Type B pancreatic cell (in vitro differentiated cells): ENCODE measurements at regions not wholly inside any gene's neighbourhood (a gene's known extent, or its start where the extent isn't known, plus 50 kb on each side); places are given as distances from the start of the nearest gene placed in this dataset.

ENCODE experiments used
- DNase-seq: peaks from one replicate; pipeline ENCODE4 v3.0.0; 2021; ENCODE audit warnings: mixed read lengths; ENCODE audit not compliant: unreplicated experiment; ENCODE audit errors: extremely low spot score
- H3K27ac Mint-ChIP-seq: 2 replicates; pipeline ENCODE4 v1.8.0; 2021; ENCODE audit warnings: mild to moderate bottlenecking, mixed read lengths
- H3K27me3 Mint-ChIP-seq: 2 replicates; pipeline ENCODE4 v1.8.0; 2021; ENCODE audit warnings: mixed read lengths
- H3K36me3 Mint-ChIP-seq: 2 replicates; pipeline ENCODE4 v1.8.0; 2021; ENCODE audit warnings: mixed read lengths
- H3K4me1 Mint-ChIP-seq: one replicate; pipeline ENCODE4 v1.8.0; 2021; ENCODE audit warnings: mixed read lengths; ENCODE audit not compliant: unreplicated experiment
- H3K4me3 Mint-ChIP-seq: 2 replicates; pipeline ENCODE4 v1.8.0; 2021; ENCODE audit warnings: mild to moderate bottlenecking, mixed read lengths
- H3K9me3 Mint-ChIP-seq: 2 replicates; pipeline ENCODE4 v1.8.0; 2021; ENCODE audit warnings: mixed read lengths
- TF ChIP-seq, protein P1 (sequence below): fragments of 200-600 bp; sonication (generic); conservative IDR thresholded peaks from 2 replicates; pipeline ENCODE4 v1.5.0; 2021; ENCODE audit warnings: antibody characterized with exemption, mild to moderate bottlenecking

DNA sequence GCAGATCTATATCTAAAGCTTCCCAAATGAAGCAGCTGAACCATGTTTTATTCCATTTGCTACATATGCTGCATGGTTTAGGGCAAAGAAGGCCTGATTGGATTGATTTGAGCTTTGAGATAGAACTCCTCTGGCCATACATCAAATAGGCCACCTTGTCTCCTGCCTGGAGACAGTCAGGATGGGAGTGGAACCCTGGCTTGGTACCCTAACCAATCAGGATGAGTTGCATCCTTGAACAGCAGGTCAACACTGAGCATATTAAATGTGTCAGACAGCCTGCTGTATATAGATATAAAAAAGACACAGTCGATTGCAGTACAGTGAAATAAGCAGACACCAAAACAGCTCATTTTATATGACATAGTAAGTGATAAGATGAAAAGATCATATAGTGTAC, 291.7 kb downstream of the NUAK1 start:
- no peak overlapping the region for H3K4me3 Mint-ChIP-seq
- DNase-seq = no peak
- TF ChIP-seq, protein P1, sequence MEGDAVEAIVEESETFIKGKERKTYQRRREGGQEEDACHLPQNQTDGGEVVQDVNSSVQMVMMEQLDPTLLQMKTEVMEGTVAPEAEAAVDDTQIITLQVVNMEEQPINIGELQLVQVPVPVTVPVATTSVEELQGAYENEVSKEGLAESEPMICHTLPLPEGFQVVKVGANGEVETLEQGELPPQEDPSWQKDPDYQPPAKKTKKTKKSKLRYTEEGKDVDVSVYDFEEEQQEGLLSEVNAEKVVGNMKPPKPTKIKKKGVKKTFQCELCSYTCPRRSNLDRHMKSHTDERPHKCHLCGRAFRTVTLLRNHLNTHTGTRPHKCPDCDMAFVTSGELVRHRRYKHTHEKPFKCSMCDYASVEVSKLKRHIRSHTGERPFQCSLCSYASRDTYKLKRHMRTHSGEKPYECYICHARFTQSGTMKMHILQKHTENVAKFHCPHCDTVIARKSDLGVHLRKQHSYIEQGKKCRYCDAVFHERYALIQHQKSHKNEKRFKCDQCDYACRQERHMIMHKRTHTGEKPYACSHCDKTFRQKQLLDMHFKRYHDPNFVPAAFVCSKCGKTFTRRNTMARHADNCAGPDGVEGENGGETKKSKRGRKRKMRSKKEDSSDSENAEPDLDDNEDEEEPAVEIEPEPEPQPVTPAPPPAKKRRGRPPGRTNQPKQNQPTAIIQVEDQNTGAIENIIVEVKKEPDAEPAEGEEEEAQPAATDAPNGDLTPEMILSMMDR = no peak
- peaks cover 28% of the 10 kb centered on the region for H3K27me3 Mint-ChIP-seq
- no peaks in the 10 kb centered on the region for H3K9me3 Mint-ChIP-seq
- H3K4me1 Mint-ChIP-seq = peaks cover 7% of the 10 kb centered on the region
- H3K27ac Mint-ChIP-seq = no peak overlapping the region
- no peaks in the 10 kb centered on the region for H3K36me3 Mint-ChIP-seq

DNA sequence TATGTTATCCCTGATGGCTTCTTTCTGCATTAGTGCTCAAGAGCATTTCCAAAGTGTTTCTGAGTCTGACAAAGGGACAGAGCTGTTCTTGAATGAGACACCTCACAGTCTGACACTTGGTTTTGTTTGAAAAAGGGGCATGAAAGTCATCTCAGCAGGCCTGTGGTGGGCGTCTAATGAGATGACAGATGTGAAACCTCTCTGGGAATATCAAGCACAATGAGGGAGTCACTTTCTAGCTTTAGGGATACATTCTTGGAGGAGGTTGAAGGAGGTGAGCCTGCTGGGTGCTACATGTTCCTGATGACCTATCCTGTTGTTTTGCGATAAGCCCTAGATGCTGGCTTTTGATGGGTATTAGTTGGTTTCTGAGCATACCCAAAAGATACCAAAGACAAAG, 290.5 kb downstream of the NUAK1 start:
- no peak overlapping the region for H3K4me3 Mint-ChIP-seq

GRCh38 chr12:105850103-105850968, 288.4 kb downstream of the NUAK1 start:
- Mint-ChIP-seq H3K27me3 (peaks cover 31% of the 10 kb centered on the region), H3K9me3 (no peaks in the 10 kb centered on the region), H3K4me1 (peaks cover 5% of the 10 kb centered on the region), H3K36me3 (no peaks in the 10 kb centered on the region), H3K27ac (no peak overlapping the region), H3K4me3 (no peak overlapping the region)
- TF ChIP-seq, protein P1 = no peak
- DNase-seq = no peak

More for the DNA sequence above, 290.5 kb downstream of the NUAK1 start:
- no peak overlapping the region for H3K27ac Mint-ChIP-seq
- H3K4me1 Mint-ChIP-seq = peaks cover 13% of the 10 kb centered on the region
- H3K36me3 Mint-ChIP-seq = no peaks in the 10 kb centered on the region
- DNase-seq = no peak
- H3K9me3 Mint-ChIP-seq = no peaks in the 10 kb centered on the region
- H3K27me3 Mint-ChIP-seq = peaks cover 32% of the 10 kb centered on the region
- TF ChIP-seq, protein P1 = no peak

DNA sequence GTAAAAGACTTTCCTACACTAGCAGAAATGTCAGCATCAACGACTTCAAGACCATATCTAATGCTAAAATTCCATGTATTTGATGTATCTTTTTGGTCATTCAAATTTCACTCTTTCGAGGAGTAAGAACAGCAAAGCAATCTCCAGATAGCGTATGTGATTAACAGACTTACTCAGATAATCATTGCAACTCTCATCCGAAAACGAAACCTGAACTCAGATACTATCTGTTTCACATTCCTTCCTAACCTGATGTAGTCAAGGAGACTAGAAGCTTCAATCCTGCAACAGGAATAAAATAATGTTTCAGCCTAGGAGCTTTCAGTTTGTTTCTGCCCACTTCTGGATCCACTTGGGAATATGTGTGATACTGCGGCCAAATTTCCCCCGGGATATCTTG, 286.3 kb downstream of the NUAK1 start:
- no peak for DNase-seq
- Mint-ChIP-seq H3K4me3 (no peak overlapping the region), H3K27ac (no peak overlapping the region), H3K36me3 (no peaks in the 10 kb centered on the region), H3K27me3 (peaks cover 37% of the 10 kb centered on the region), H3K9me3 (no peaks in the 10 kb centered on the region), H3K4me1 (peaks cover 5% of the 10 kb centered on the region)
- TF ChIP-seq, protein P1 = no peak

DNA sequence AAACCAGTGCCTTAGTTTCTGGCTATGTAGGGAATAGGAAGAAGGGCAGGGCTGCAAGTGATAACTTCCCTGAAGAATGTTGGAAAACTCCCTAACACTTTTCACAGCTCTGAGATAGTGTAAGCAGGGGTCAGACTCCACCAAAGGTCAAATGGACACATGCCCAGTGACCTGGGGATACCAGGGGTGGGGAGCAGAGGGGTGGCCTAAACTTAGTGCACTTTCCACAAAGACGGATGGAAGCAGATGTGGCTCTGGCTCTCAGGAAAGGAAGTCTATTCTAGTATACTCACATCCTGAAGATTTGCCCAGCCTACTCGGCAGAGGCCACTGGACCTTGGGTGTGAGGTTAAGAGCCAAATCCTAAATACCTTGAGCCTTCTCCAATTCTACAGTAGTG, 285.8 kb downstream of the NUAK1 start:
- H3K9me3 Mint-ChIP-seq = no peaks in the 10 kb centered on the region
- H3K4me3 Mint-ChIP-seq = no peak overlapping the region
- H3K27ac Mint-ChIP-seq = no peak overlapping the region
- no peaks in the 10 kb centered on the region for H3K36me3 Mint-ChIP-seq
- DNase-seq = no peak
- TF ChIP-seq, protein P1 = no peak
- H3K27me3 Mint-ChIP-seq = peaks cover 37% of the 10 kb centered on the region
- H3K4me1 Mint-ChIP-seq = peaks cover 5% of the 10 kb centered on the region
